Peyer's patch (tissue), 4 donors: ENCODE measurements at regions not wholly inside any gene's neighbourhood (a gene's known extent, or its start where the extent isn't known, plus 50 kb on each side); places are given as distances from the start of the nearest gene placed in this dataset.

Experiments used
- CTCF ChIP-seq, 6 experiments: fragments of 450-650 bp in 4 of 6; fragments of 200-600 bp in 2 of 6; sonication (generic) in 1 of 6; IDR thresholded peaks; one replicate each; pipeline ENCODE4 v1.5.1; 2017 to 2019; ENCODE audit warnings: antibody characterized with exemption in 6 of 6, mild to moderate bottlenecking in 3 of 6, moderate library complexity in 1 of 6
- POLR2A ChIP-seq, 2 donors: fragments of 450-650 bp; IDR thresholded peaks; one replicate each; pipeline ENCODE4 v1.5.1; 2017; ENCODE audit warnings: antibody characterized with exemption in 2 of 2, mild to moderate bottlenecking in 2 of 2, moderate library complexity in 2 of 2

DNA sequence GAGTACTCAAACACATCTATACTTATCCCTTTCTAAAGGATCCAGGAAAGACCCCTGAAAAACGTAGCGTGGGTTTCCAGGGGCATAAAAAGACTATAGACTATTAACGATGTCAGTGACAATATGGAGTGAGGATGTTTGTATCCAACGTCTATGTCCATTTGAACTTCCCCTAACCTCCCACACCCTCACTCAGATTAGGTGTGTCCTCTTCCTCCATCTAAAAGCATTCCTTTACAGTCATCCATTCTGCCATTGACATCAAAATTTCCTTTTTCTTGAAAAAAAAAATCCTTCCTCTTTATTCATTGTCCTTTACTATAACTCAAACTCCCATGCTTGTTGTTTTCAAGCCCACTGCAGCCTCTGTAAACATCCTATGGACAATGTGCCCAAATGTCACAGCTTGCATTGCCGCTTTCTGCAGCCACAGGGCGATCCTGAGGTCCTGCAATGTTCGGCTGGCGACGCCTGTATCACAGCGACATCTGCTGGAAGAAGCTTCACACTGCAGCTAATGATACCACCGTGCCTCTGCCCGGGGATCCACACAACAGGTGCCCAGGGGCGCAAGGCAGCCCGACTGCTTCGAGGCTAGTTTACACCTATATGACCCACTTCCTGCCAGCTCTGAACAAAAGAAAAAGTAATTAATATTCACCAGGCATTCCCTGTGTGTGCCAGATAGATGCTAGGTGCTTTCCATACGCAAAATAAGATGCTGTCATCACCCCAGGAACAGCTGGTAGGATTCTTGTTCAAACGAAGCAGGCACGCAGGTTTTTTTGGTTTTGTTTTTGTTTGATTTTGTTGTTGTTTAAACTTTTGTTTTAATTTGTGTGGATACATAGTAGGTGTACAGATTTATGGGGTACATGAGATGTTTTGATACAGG is 267.9 kb upstream of the GHITM start:
- TF ChIP-seq CTCF (IDR thresholded peaks at IDR 0.05) (peak; percentile 38 to 79 (median 74)), POLR2A (IDR thresholded peaks at IDR 0.05) (no peak)
